ENCODE measurements at regions not wholly inside any gene's neighbourhood (a gene's known extent, or its start where the extent isn't known, plus 50 kb on each side); places are given as distances from the start of the nearest gene placed in this dataset.

GRCh38 chr3:67710396-67710795, 56.0 kb upstream of the SUCLG2 start:
- TF ChIP-seq, protein P1, sequence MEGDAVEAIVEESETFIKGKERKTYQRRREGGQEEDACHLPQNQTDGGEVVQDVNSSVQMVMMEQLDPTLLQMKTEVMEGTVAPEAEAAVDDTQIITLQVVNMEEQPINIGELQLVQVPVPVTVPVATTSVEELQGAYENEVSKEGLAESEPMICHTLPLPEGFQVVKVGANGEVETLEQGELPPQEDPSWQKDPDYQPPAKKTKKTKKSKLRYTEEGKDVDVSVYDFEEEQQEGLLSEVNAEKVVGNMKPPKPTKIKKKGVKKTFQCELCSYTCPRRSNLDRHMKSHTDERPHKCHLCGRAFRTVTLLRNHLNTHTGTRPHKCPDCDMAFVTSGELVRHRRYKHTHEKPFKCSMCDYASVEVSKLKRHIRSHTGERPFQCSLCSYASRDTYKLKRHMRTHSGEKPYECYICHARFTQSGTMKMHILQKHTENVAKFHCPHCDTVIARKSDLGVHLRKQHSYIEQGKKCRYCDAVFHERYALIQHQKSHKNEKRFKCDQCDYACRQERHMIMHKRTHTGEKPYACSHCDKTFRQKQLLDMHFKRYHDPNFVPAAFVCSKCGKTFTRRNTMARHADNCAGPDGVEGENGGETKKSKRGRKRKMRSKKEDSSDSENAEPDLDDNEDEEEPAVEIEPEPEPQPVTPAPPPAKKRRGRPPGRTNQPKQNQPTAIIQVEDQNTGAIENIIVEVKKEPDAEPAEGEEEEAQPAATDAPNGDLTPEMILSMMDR (IDR thresholded peaks at IDR 0.05): no peak
- TF ChIP-seq EP300 (IDR thresholded peaks at IDR 0.05) (no peak), POLR2A (IDR thresholded peaks at IDR 0.05; ENCODE audit: low read depth) (no peak), POLR2AphosphoS5 (IDR thresholded peaks at IDR 0.05) (no peak)
